Mammary epithelial cell (primary cell): ENCODE measurements at regions not wholly inside any gene's neighbourhood (a gene's known extent, or its start where the extent isn't known, plus 50 kb on each side); places are given as distances from the start of the nearest gene placed in this dataset.

Source experiments
- CTCF ChIP-seq, 2 donors: IDR thresholded peaks in 1 of 2; conservative IDR thresholded peaks in 1 of 2; 2 replicates each; pipeline ENCODE4 v1.5.1; 2011 to 2012; ENCODE audit warnings: inconsistent platforms in 2 of 2, low read length in 2 of 2, mild to moderate bottlenecking in 2 of 2, control low read depth in 1 of 2, low read depth in 1 of 2; ENCODE audit not compliant: insufficient read depth in 1 of 2; ENCODE audit errors: extremely low read depth in 1 of 2
- EZH2 ChIP-seq: IDR thresholded peaks from 2 replicates; pipeline ENCODE4 v1.6.1; 2012; ENCODE audit warnings: low read length, inconsistent platforms, borderline replicate concordance

GRCh38 chr11:109291553-109291952, 130.4 kb upstream of the C11orf87 start:
- TF ChIP-seq CTCF (conservative IDR thresholded peaks at IDR 0.05 in 1 of 2, IDR thresholded peaks at IDR 0.05 in 1 of 2; ENCODE audit: extremely low read depth in 1 of 2, insufficient read depth in 1 of 2, low read depth in 1 of 2, low read length in 2 of 2) (no peak), EZH2 (no peak)
